ENCODE measurements at regions not wholly inside any gene's neighbourhood (a gene's known extent, or its start where the extent isn't known, plus 50 kb on each side); places are given as distances from the start of the nearest gene placed in this dataset.

DNA sequence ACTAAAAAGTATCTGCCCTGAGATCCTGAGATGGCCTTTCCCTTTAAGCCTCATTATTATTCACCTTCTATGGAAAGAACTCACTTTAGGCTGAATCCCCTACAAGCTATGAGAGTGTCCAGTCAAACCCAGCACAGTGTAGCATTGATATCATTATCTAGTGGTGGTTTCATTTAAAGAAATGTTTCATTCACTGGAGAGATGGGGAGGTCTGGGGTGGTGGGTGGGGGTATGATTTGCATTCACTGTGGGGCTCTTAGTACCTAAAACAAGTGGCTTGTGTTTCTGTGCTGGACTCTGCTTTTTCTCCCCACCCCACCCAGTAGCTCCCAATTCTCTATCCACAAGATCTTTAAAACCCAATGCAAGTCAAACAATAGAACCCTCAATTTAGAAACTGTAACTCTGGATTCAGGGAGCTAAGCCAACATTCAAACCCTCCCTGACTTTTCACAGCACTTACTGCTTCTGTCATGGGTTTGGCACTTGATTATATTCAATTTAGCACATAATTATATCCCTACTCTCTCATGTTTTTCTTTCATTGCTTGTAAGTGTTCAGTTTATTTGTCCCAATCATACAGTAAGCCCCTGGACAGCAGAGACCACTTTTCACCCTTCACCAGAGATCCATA lies 310.5 kb upstream of the THBS1 start:
- Histone ChIP-seq H3K4me3 (no peak overlapping the region), H3K36me3 (ENCODE audit: control insufficient read depth in 4 of 4, insufficient read depth in 4 of 4, low read length in 4 of 4) (no peaks in the 10 kb centered on the region), H3K9ac (ENCODE audit: insufficient read depth in 1 of 2, low read length in 2 of 2) (no peak overlapping the region), H3K4me1 (ENCODE audit: control insufficient read depth in 5 of 5, insufficient read depth in 5 of 5, low read length in 5 of 5) (peaks cover 0 to 21% (median 7%) of the 10 kb centered on the region in 5 donors), H3K27me3 (ENCODE audit: control insufficient read depth in 3 of 3, insufficient read depth in 3 of 3, low read length in 2 of 3) (no peaks in the 10 kb centered on the region), H3K9me3 (ENCODE audit: control insufficient read depth in 4 of 4, insufficient read depth in 3 of 4, low read length in 3 of 4) (no peaks in the 10 kb centered on the region), H3K27ac (ENCODE audit: low read depth in 1 of 2, low read length in 1 of 2) (no peak overlapping the region)
- TF ChIP-seq, protein P1, sequence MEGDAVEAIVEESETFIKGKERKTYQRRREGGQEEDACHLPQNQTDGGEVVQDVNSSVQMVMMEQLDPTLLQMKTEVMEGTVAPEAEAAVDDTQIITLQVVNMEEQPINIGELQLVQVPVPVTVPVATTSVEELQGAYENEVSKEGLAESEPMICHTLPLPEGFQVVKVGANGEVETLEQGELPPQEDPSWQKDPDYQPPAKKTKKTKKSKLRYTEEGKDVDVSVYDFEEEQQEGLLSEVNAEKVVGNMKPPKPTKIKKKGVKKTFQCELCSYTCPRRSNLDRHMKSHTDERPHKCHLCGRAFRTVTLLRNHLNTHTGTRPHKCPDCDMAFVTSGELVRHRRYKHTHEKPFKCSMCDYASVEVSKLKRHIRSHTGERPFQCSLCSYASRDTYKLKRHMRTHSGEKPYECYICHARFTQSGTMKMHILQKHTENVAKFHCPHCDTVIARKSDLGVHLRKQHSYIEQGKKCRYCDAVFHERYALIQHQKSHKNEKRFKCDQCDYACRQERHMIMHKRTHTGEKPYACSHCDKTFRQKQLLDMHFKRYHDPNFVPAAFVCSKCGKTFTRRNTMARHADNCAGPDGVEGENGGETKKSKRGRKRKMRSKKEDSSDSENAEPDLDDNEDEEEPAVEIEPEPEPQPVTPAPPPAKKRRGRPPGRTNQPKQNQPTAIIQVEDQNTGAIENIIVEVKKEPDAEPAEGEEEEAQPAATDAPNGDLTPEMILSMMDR (IDR thresholded peaks at IDR 0.05; ENCODE audit: control extremely low read depth, extremely low read depth): no peak
- DNase-seq (peak in 2 of 3 donors; percentile 78 to 80), ATAC-seq (ENCODE audit: insufficient read depth, low FRiP score) (no peak)

DNA sequence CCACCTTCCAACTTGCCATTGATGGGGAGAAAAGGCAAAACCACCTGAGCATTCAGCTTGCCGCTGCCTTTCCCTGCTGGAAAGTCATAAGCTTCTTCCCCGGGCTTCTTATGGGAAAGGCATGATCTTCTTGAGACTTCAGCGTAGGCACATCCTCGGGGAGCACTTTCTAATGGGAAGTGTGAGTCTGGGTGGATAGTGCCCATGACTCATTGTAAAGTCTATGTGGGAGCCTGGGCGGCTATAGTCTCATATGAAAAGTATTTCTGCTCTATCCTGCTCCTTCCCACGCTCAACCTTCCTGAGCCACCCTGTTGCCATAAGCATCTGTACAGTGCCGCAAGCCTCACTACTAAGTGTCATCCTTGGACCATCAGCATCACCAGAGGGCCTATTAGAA lies 309.9 kb upstream of the THBS1 start:
- Histone ChIP-seq H3K27ac (ENCODE audit: low read depth in 1 of 2, low read length in 1 of 2) (no peak overlapping the region), H3K4me3 (no peak overlapping the region), H3K27me3 (ENCODE audit: control insufficient read depth in 3 of 3, insufficient read depth in 3 of 3, low read length in 2 of 3) (no peaks in the 10 kb centered on the region), H3K9ac (ENCODE audit: insufficient read depth in 1 of 2, low read length in 2 of 2) (no peak overlapping the region), H3K36me3 (ENCODE audit: control insufficient read depth in 4 of 4, insufficient read depth in 4 of 4, low read length in 4 of 4) (no peaks in the 10 kb centered on the region), H3K4me1 (ENCODE audit: control insufficient read depth in 5 of 5, insufficient read depth in 5 of 5, low read length in 5 of 5) (peaks cover 0 to 21% (median 7%) of the 10 kb centered on the region in 5 donors), H3K9me3 (ENCODE audit: control insufficient read depth in 4 of 4, insufficient read depth in 3 of 4, low read length in 3 of 4) (no peaks in the 10 kb centered on the region)
- WGBS, 2 donors: 94 to 96% methylated on average over 7 of the region's 7 CpGs
- TF ChIP-seq, protein P1 (IDR thresholded peaks at IDR 0.05; ENCODE audit: control extremely low read depth, extremely low read depth): no peak
- DNase-seq (no peak), ATAC-seq (ENCODE audit: insufficient read depth, low FRiP score) (no peak)

DNA sequence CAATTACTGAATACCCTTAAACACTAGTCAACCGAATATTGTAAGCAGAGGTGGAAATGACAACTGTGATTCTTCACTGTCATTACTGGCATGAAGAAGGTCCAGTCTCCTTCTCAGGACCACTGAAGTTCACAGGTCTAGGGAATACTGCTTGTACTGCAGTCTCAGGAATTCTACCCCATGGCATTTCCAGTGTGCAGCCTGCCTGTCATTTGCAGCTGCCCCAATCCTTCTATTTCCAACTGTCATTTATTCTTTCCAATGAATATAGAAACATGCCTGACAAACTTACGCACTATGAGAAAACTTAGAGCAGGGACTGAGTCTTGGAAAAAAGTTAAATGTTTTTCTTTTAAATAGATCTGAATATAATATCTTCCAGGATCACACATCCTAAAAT lies 308.0 kb upstream of the THBS1 start:
- no peak overlapping the region for H3K4me3 ChIP-seq
- 92 to 94% methylated on average over 2 of the region's 2 CpGs for WGBS, 2 donors
- no peaks in the 10 kb centered on the region for H3K27me3 ChIP-seq (ENCODE audit: control insufficient read depth in 3 of 3, insufficient read depth in 3 of 3, low read length in 2 of 3)
- DNase-seq: no peak
- no peaks in the 10 kb centered on the region for H3K36me3 ChIP-seq (ENCODE audit: control insufficient read depth in 4 of 4, insufficient read depth in 4 of 4, low read length in 4 of 4)
- peaks cover 0 to 18% (median 7%) of the 10 kb centered on the region in 5 donors for H3K4me1 ChIP-seq (ENCODE audit: control insufficient read depth in 5 of 5, insufficient read depth in 5 of 5, low read length in 5 of 5)
- no peaks in the 10 kb centered on the region for H3K9me3 ChIP-seq (ENCODE audit: control insufficient read depth in 4 of 4, insufficient read depth in 3 of 4, low read length in 3 of 4)
- H3K9ac ChIP-seq (ENCODE audit: insufficient read depth in 1 of 2, low read length in 2 of 2): no peak overlapping the region
- no peak overlapping the region for H3K27ac ChIP-seq (ENCODE audit: low read depth in 1 of 2, low read length in 1 of 2)
- ATAC-seq (ENCODE audit: insufficient read depth, low FRiP score): no peak
- TF ChIP-seq, protein P1 (IDR thresholded peaks at IDR 0.05; ENCODE audit: control extremely low read depth, extremely low read depth): no peak
